ENCODE measurements at regions not wholly inside any gene's neighbourhood (a gene's known extent, or its start where the extent isn't known, plus 50 kb on each side); places are given as distances from the start of the nearest gene placed in this dataset.
A peak's percentile ranks its signal among the peaks of the same experiment; 100 is the strongest.
"Not testable (repeated sequence)": the region's sequence is repeated elsewhere in the genome, so short reads cannot be mapped to it uniquely, and the experiment has no call there.

DNA sequence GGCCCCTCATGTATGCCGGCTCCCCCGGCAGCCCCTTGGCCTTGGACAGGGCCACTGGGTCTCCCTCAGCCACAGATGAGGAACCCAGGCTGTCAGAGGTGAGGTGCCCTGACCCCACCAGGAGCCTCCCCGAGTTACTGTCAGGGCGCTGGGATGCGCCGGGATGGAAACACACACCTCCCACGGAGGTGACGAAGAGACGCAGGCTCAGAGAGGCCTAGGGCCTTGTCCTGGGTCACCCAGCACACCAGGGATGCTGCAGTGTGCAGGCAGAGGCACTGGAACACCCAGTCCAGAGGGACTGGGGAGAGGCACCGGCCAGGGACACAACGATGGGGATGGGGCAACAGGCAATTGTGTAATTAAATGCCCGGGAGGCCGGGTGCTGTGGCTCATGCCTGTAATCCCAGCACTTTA lies 81.2 kb upstream of the PRR5 start:
- Mint-ChIP-seq H3K27me3 (peaks cover 9% of the 10 kb centered on the region), H3K27ac (no peak overlapping the region), H3K9me3 (no peaks in the 10 kb centered on the region), H3K4me3 (peak overlapping the region in 1 of 4 donors; percentile 24), H3K36me3 (no peaks in the 10 kb centered on the region), H3K4me1 (peaks cover 0 to 6% (median 2%) of the 10 kb centered on the region in 4 donors)
- no peaks in the 10 kb centered on the region for H3K9me3 ChIP-seq (ENCODE audit: control insufficient read depth in 2 of 2, low read length in 2 of 2)
- H3K27ac ChIP-seq (ENCODE audit: insufficient read depth, low read length, poor library complexity, severe bottlenecking): no peak overlapping the region
- H3K4me1 ChIP-seq (ENCODE audit: control insufficient read depth, insufficient read depth, low read length, poor library complexity, severe bottlenecking): peaks cover 13% of the 10 kb centered on the region
- H3K4me3 ChIP-seq (ENCODE audit: low read depth, low read length): no peak overlapping the region
- H3K36me3 ChIP-seq (ENCODE audit: control insufficient read depth, insufficient read depth, low read length): no peaks in the 10 kb centered on the region
- no peak for DNase-seq
- no peak for ATAC-seq (ENCODE audit: low read depth in 2 of 2)
- no peaks in the 10 kb centered on the region for H3K27me3 ChIP-seq (ENCODE audit: control insufficient read depth, insufficient read depth, low read length)

GRCh38 chr22:44620129-44620840 lies 81.7 kb upstream of the PRR5 start:
- H3K36me3 ChIP-seq (ENCODE audit: control insufficient read depth, insufficient read depth, low read length): no peaks in the 10 kb centered on the region
- H3K27me3 ChIP-seq (ENCODE audit: control insufficient read depth, insufficient read depth, low read length): no peaks in the 10 kb centered on the region
- peaks cover 0 to under 1% of the 10 kb centered on the region in 2 experiments for H3K9me3 ChIP-seq (ENCODE audit: control insufficient read depth in 2 of 2, low read length in 2 of 2)
- H3K4me1 ChIP-seq (ENCODE audit: control insufficient read depth, insufficient read depth, low read length, poor library complexity, severe bottlenecking): peaks cover 13% of the 10 kb centered on the region
- peaks cover 0 to 3% (median 0%) of the 10 kb centered on the region in 7 donors for H3K9me3 Mint-ChIP-seq
- H3K4me3 Mint-ChIP-seq: no peak overlapping the region
- DNase-seq (peak; percentile 67 to 92 (median 88)), ATAC-seq (ENCODE audit: low read depth in 2 of 2) (peak; percentile 74 to 76)
- peaks cover 0 to 6% (median 2%) of the 10 kb centered on the region in 4 donors for H3K4me1 Mint-ChIP-seq
- no peak overlapping the region for H3K4me3 ChIP-seq (ENCODE audit: low read depth, low read length)
- peak overlapping the region in 1 of 3 donors; percentile 56 for H3K27ac Mint-ChIP-seq
- H3K27me3 Mint-ChIP-seq: peaks cover 9% of the 10 kb centered on the region
- H3K36me3 Mint-ChIP-seq: no peaks in the 10 kb centered on the region
- peak overlapping the region; percentile 56 for H3K27ac ChIP-seq (ENCODE audit: insufficient read depth, low read length, poor library complexity, severe bottlenecking)

DNA sequence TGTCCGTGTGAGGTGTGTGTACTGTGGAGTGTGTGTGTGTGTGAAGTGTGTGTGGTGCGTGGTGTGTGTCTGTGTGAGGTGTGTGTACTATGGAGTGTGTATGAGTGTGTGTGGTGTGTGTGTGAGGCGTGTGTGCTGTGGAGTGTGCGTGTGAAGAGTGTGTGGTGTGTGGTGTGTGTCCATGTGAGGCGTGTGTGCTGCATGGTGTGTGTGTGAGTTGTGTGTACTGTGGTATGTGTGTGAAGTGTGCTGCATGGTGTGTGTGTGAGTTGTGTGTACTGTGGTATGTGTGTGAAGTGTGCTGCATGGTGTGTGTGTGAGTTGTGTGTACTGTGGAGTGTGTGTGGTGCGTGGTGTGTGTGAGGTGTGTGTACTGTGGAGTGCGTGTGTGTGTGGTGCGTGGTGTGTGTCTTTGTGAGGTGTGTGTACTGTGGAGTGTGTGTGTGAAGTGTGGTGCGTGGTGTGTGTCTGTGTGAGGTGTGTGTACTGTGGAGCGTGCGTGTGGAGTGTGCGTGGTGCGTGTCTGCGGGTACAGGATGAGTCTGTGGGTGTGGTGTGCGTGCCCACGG lies 82.4 kb upstream of the PRR5 start:
- H3K36me3 Mint-ChIP-seq: not testable (repeated sequence)
- peak overlapping the region; percentile 56 for H3K27ac ChIP-seq (ENCODE audit: insufficient read depth, low read length, poor library complexity, severe bottlenecking)

GRCh38 chr22:44618910-44619309 lies 83.1 kb upstream of the PRR5 start:
- not testable (repeated sequence) for H3K4me3 Mint-ChIP-seq; DNase-seq; H3K4me3 ChIP-seq (ENCODE audit: low read depth, low read length); H3K36me3 Mint-ChIP-seq; H3K27me3 ChIP-seq (ENCODE audit: control insufficient read depth, insufficient read depth, low read length); H3K36me3 ChIP-seq (ENCODE audit: control insufficient read depth, insufficient read depth, low read length); H3K27ac ChIP-seq (ENCODE audit: insufficient read depth, low read length, poor library complexity, severe bottlenecking); ATAC-seq (ENCODE audit: low read depth in 2 of 2); H3K27me3 Mint-ChIP-seq; H3K4me1 Mint-ChIP-seq; H3K27ac Mint-ChIP-seq
- Histone ChIP-seq H3K4me1 (ENCODE audit: control insufficient read depth, insufficient read depth, low read length, poor library complexity, severe bottlenecking) (peaks cover 13% of the 10 kb centered on the region), H3K9me3 (ENCODE audit: control insufficient read depth in 2 of 2, low read length in 2 of 2) (peaks cover 0 to 11% of the 10 kb centered on the region in 2 experiments)
- peaks cover 0 to 15% (median 0%) of the 10 kb centered on the region in 7 donors for H3K9me3 Mint-ChIP-seq

More for the DNA sequence above, 82.4 kb upstream of the PRR5 start:
- ATAC-seq (ENCODE audit: low read depth in 2 of 2); H3K4me1 Mint-ChIP-seq; DNase-seq; H3K27ac Mint-ChIP-seq; H3K4me3 ChIP-seq (ENCODE audit: low read depth, low read length); H3K9me3 ChIP-seq (ENCODE audit: control insufficient read depth in 2 of 2, low read length in 2 of 2); H3K27me3 ChIP-seq (ENCODE audit: control insufficient read depth, insufficient read depth, low read length); H3K27me3 Mint-ChIP-seq; H3K4me3 Mint-ChIP-seq; H3K9me3 Mint-ChIP-seq; H3K36me3 ChIP-seq (ENCODE audit: control insufficient read depth, insufficient read depth, low read length): not testable (repeated sequence)
- peaks cover 13% of the 10 kb centered on the region for H3K4me1 ChIP-seq (ENCODE audit: control insufficient read depth, insufficient read depth, low read length, poor library complexity, severe bottlenecking)

DNA sequence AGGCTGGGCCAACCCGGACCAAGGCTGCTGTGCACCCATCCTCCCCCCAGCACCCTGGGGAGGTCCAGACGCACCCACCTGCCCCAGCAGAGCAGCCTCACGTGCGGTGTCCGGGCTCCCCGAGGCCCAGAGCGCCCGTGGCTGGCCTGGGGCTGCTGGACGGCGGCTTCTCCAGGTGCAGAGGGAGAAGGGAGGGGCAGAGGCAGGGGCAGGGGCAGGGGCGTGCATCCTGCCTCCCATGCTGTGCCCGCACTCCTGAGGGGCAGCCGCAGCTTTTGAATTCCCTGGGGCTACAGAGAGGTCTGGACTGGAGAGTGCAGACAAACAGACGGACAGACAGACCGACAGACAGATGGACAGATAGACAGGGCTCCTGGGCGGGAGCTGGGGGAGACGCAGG lies 83.6 kb upstream of the PRR5 start:
- H3K36me3 Mint-ChIP-seq: no peaks in the 10 kb centered on the region
- no peaks in the 10 kb centered on the region for H3K27me3 ChIP-seq (ENCODE audit: control insufficient read depth, insufficient read depth, low read length)
- H3K27ac Mint-ChIP-seq: no peak overlapping the region
- peaks cover 0 to 6% (median 2%) of the 10 kb centered on the region in 4 donors for H3K4me1 Mint-ChIP-seq
- no peak overlapping the region for H3K4me3 ChIP-seq (ENCODE audit: low read depth, low read length)
- H3K27me3 Mint-ChIP-seq: peaks cover 9% of the 10 kb centered on the region
- H3K4me3 Mint-ChIP-seq: no peak overlapping the region
- H3K27ac ChIP-seq (ENCODE audit: insufficient read depth, low read length, poor library complexity, severe bottlenecking): no peak overlapping the region
- ATAC-seq (ENCODE audit: low read depth in 2 of 2): no peak
- H3K9me3 Mint-ChIP-seq: peaks cover 0 to 16% (median 0%) of the 10 kb centered on the region in 7 donors
- peaks cover 13% of the 10 kb centered on the region for H3K4me1 ChIP-seq (ENCODE audit: control insufficient read depth, insufficient read depth, low read length, poor library complexity, severe bottlenecking)
- peaks cover 0 to 11% of the 10 kb centered on the region in 2 experiments for H3K9me3 ChIP-seq (ENCODE audit: control insufficient read depth in 2 of 2, low read length in 2 of 2)
- no peaks in the 10 kb centered on the region for H3K36me3 ChIP-seq (ENCODE audit: control insufficient read depth, insufficient read depth, low read length)
- DNase-seq: no peak

DNA sequence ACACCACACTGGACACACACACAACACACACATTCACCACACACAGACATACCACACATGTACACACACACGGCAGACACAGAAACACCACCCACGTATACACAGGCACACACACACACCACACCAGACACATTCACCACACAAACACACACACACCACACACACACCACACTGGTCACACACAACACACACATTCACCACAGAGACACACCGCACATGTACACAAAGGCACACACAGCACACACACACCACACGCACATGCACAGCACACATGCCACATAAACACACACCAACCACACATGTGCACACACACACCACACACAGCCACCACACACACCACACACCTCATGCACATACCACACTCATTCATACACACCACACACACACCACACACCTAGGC lies 84.2 kb upstream of the PRR5 start:
- Histone ChIP-seq H3K27ac (ENCODE audit: insufficient read depth, low read length, poor library complexity, severe bottlenecking) (no peak overlapping the region), H3K36me3 (ENCODE audit: control insufficient read depth, insufficient read depth, low read length) (no peaks in the 10 kb centered on the region), H3K4me3 (ENCODE audit: low read depth, low read length) (no peak overlapping the region), H3K9me3 (ENCODE audit: control insufficient read depth in 2 of 2, low read length in 2 of 2) (peaks cover 2 to 17% of the 10 kb centered on the region in 2 experiments), H3K4me1 (ENCODE audit: control insufficient read depth, insufficient read depth, low read length, poor library complexity, severe bottlenecking) (peaks cover 13% of the 10 kb centered on the region), H3K27me3 (ENCODE audit: control insufficient read depth, insufficient read depth, low read length) (no peaks in the 10 kb centered on the region)
- peaks cover 9% of the 10 kb centered on the region for H3K27me3 Mint-ChIP-seq
- no peak for ATAC-seq (ENCODE audit: low read depth in 2 of 2)
- no peaks in the 10 kb centered on the region for H3K36me3 Mint-ChIP-seq
- H3K4me3 Mint-ChIP-seq: no peak overlapping the region
- peaks cover 0 to 6% (median 2%) of the 10 kb centered on the region in 4 donors for H3K4me1 Mint-ChIP-seq
- DNase-seq: no peak
- peaks cover 0 to 16% (median 1%) of the 10 kb centered on the region in 7 donors for H3K9me3 Mint-ChIP-seq
- H3K27ac Mint-ChIP-seq: no peak overlapping the region

GRCh38 chr22:44616882-44617655 lies 84.9 kb upstream of the PRR5 start:
- H3K27me3 ChIP-seq (ENCODE audit: control insufficient read depth, insufficient read depth, low read length): no peaks in the 10 kb centered on the region
- Mint-ChIP-seq H3K27me3 (peaks cover 9% of the 10 kb centered on the region), H3K9me3 (peaks cover 0 to 20% (median 2%) of the 10 kb centered on the region in 7 donors), H3K36me3 (no peaks in the 10 kb centered on the region), H3K27ac (no peak overlapping the region), H3K4me1 (peaks cover 0 to 3% (median 2%) of the 10 kb centered on the region in 4 donors), H3K4me3 (no peak overlapping the region)
- no peak for DNase-seq
- H3K36me3 ChIP-seq (ENCODE audit: control insufficient read depth, insufficient read depth, low read length): no peaks in the 10 kb centered on the region
- H3K9me3 ChIP-seq (ENCODE audit: control insufficient read depth in 2 of 2, low read length in 2 of 2): peaks cover 6 to 25% of the 10 kb centered on the region in 2 experiments
- no peak overlapping the region for H3K4me3 ChIP-seq (ENCODE audit: low read depth, low read length)
- H3K27ac ChIP-seq (ENCODE audit: insufficient read depth, low read length, poor library complexity, severe bottlenecking): no peak overlapping the region
- H3K4me1 ChIP-seq (ENCODE audit: control insufficient read depth, insufficient read depth, low read length, poor library complexity, severe bottlenecking): peaks cover 13% of the 10 kb centered on the region
- ATAC-seq (ENCODE audit: low read depth in 2 of 2): no peak

Data from CD4-positive, CD25-positive, alpha-beta regulatory T cell (primary cell).